Astrocyte of the spinal cord (primary cell): ENCODE measurements at regions not wholly inside any gene's neighbourhood (a gene's known extent, or its start where the extent isn't known, plus 50 kb on each side); places are given as distances from the start of the nearest gene placed in this dataset.

Experiments
- DNase-seq: peaks from one replicate; pipeline ENCODE4 v3.0.0; 2011; ENCODE audit warnings: low read depth, low spot score
- H3K4me3 ChIP-seq: 2 replicates; pipeline ENCODE4 v1.5.1; 2011; ENCODE audit warnings: low read depth, mild to moderate bottlenecking, low read length, moderate library complexity
- in situ Hi-C: cut with HindIII; loops from 2 replicates; pipeline ENCODE4 v1.10.0; 2017; ENCODE audit warnings: low sequenced_read_pairs
- TF ChIP-seq, protein P1 (sequence below): IDR thresholded peaks from 2 replicates; pipeline ENCODE4 v1.5.1; 2012; ENCODE audit warnings: low read depth, mild to moderate bottlenecking, low read length, inconsistent platforms

DNA sequence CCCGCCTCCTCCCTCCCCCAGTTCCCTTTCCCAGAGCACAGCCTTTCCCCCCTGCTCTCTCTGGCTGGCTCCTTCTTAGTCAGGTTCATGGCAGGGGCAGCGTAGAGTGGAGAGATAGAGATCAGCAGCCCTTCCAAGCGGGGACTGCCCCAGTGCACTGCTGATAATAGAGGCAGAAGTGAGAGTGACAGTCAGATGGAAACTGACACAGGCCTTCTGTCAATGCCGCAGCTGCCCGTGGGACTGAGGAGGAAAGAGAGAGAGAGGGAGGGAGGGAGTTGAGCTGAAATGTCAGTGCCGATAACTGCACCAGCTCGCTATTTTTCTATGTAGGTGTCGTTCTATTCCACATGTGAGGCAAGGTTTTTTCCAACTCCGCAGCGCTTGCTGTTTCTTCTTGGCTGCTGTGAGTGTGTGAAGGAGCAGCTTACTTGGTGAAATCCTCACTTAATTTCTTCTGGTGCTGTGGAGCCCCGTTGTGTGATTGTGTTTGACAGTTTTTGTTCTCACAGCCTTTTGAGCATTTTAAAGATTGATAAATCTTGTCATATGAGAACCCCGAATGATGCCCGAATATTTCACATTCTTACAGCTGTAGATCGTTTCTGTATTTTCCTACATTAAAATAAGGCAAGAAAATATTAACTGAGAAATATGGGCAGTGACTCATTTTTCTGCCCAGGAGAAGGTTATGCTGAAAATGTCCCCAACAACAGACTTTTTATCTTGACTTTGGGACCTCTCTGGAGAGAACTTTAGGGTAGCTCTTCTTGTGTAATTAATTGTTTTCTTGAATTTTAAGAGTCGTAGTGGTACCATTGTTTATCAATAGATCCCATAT is 386.4 kb upstream of the MMS22L start:
- TF ChIP-seq, protein P1, sequence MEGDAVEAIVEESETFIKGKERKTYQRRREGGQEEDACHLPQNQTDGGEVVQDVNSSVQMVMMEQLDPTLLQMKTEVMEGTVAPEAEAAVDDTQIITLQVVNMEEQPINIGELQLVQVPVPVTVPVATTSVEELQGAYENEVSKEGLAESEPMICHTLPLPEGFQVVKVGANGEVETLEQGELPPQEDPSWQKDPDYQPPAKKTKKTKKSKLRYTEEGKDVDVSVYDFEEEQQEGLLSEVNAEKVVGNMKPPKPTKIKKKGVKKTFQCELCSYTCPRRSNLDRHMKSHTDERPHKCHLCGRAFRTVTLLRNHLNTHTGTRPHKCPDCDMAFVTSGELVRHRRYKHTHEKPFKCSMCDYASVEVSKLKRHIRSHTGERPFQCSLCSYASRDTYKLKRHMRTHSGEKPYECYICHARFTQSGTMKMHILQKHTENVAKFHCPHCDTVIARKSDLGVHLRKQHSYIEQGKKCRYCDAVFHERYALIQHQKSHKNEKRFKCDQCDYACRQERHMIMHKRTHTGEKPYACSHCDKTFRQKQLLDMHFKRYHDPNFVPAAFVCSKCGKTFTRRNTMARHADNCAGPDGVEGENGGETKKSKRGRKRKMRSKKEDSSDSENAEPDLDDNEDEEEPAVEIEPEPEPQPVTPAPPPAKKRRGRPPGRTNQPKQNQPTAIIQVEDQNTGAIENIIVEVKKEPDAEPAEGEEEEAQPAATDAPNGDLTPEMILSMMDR: no peak
- peak overlapping the region; percentile 41 for H3K4me3 ChIP-seq
- in situ Hi-C loops: no loop called here
- DNase-seq: peak; percentile 49

DNA sequence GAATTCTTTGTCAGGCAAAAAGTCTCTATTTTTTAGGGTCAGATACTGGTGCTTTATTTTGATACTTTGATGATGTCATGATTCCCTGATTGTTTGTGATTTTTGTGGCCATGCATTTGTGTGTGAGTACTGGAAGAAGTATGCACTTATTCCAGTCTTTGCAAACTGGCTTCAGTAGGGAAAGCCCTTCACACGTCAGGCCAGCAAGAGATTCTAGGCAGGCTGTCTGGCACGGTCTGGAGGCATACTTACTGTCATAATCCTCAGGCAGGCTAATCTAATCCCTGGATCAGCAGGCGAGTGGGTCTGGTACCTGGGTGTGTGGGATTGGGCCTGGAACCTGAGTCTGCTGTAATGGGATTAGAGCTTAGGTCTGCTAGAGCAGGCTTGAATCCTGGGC is 391.8 kb upstream of the MMS22L start:
- H3K4me3 ChIP-seq: no peak overlapping the region
- TF ChIP-seq, protein P1: no peak
- DNase-seq: peak; percentile 39
- in situ Hi-C loops: no loop called here

DNA sequence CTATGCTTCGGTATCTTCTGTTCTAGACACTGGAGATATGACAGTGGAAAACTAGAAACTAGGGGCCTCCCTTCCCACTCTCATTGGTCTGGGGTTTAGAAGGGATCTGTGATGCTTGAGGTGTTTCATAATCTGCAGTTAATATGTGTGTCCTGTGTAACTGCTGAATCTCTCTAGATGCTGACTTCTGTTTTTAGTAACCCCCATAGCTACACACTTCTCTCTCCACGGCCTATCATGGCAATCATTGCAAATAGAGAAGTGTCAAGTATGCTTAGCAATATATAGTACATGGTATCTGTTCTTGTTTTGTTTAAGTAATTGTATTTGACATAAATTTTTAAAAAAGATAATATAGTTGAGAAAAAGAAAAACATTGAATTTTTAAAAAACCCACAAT is 394.6 kb upstream of the MMS22L start:
- H3K4me3 ChIP-seq: no peak overlapping the region
- TF ChIP-seq, protein P1: no peak
- in situ Hi-C loops: no loop called here
- DNase-seq: no peak

DNA sequence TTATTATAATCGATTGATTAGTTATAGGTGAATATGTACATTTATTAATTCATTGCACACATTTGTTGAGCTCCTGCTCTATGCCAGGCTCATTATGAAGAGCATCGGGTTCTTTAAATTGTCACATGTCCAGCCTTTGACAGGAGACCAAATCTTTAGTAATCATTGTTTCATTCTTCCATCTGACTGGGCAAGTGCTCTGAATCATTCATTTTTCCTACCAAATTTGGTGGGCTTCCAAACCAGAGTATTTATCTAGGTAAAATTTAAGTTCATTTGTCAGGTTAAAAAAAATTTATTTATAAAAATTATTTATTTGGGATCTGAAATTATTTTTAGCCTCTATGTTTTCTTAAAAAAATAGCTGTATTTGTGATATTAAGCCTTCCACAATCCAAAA is 404.9 kb upstream of the MMS22L start:
- no peak overlapping the region for H3K4me3 ChIP-seq
- in situ Hi-C loops: no loop called here
- no peak for DNase-seq
- TF ChIP-seq, protein P1: no peak

DNA sequence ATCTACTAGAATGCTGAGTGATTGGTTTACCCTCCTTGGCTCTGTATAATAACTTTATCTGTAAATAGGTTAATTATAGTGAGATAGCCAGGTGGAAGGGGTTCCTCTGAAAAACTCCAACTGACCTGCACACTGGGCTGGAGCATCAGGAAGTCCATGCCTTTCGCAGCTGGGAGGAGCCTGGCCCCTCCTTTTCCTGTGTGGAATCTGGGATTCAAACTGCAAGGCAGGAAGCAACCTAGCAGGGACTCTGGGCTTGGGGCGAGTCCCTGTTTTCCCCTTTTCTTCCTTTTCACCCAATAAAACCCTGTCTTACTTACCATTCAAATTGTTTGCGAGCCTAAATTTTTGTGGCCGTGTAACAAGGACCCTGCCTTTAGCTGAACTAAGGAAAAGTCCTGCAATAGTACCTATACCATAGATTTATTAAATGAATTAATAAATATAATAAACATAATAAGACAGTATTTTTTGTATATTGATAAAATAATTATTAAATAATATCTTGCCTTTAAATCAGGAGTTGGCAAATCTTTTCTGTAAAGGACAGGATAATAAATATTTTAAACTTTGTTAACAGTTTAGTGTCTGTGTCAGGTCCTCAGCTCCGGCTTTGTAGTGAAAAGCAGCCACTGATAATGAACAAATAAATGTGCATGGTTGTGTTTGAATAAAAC is 406.2 kb upstream of the MMS22L start:
- no peak overlapping the region for H3K4me3 ChIP-seq
- DNase-seq: no peak
- TF ChIP-seq, protein P1: no peak
- in situ Hi-C loops: no loop called here

DNA sequence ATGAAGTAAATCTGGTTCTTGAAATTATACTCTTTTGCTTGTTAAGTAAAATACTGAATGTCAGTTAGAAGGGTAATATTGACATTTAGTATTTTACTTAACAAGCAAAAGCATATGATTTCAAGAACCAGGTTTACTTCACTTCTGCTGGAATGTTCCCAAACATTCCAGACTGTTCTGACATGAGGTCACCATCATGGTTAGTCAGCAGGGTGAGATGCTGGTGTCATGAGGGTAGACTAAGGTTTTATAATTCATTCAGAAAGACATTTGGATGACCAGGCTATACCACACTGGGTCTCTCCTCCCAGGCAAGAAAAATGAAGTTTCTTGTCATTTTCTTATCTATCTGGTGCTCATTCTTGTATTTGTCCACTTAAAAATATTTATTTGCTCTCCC is 414.4 kb upstream of the MMS22L start:
- TF ChIP-seq, protein P1: no peak
- no peak overlapping the region for H3K4me3 ChIP-seq
- peak; percentile 66 for DNase-seq
- in situ Hi-C loops: no loop called here
